Islet precursor cell (in vitro differentiated cells): ENCODE measurements at regions not wholly inside any gene's neighbourhood (a gene's known extent, or its start where the extent isn't known, plus 50 kb on each side); places are given as distances from the start of the nearest gene placed in this dataset.

Experiments
- DNase-seq: peaks from one replicate; pipeline ENCODE4 v3.0.0-alpha.2; 2018

GRCh38 chr2:196249860-196250259 is 78.5 kb upstream of the STK17B start:
- DNase-seq: no peak

- DNase-seq: no peak
Measured at GRCh38 chr2:196251132-196251531, 79.8 kb upstream of the STK17B start.

GRCh38 chr2:196252408-196253115 is 81.2 kb upstream of the STK17B start:
- DNase-seq: no peak

- DNase-seq: no peak
Measured at GRCh38 chr2:196253116-196253480, 81.7 kb upstream of the STK17B start.

- no peak for DNase-seq
Measured at GRCh38 chr2:196256585-196256984, 85.2 kb upstream of the STK17B start.

GRCh38 chr2:196257086-196257485 is 85.7 kb upstream of the STK17B start:
- no peak for DNase-seq

GRCh38 chr2:196258407-196258806 is 87.0 kb upstream of the STK17B start:
- DNase-seq: no peak

- peak; percentile 77 for DNase-seq
Measured at GRCh38 chr2:196259507-196260481, 88.4 kb upstream of the STK17B start.

GRCh38 chr2:196260546-196260945 is 89.2 kb upstream of the STK17B start:
- DNase-seq: no peak

- DNase-seq: no peak
Measured at GRCh38 chr2:196262606-196263005, 91.2 kb upstream of the STK17B start.

- peak; percentile 84 for DNase-seq
Measured at GRCh38 chr2:196263181-196263747, 91.9 kb upstream of the STK17B start.

- no peak for DNase-seq
Measured at GRCh38 chr2:196266351-196266750, 95.0 kb upstream of the STK17B start.

GRCh38 chr2:196266855-196267254 is 95.5 kb upstream of the STK17B start:
- DNase-seq: no peak

GRCh38 chr2:196268025-196268424 is 96.6 kb upstream of the STK17B start:
- DNase-seq: no peak

- DNase-seq: no peak
Measured at GRCh38 chr2:196268538-196269338, 97.4 kb upstream of the STK17B start.

GRCh38 chr2:196271795-196272194 is 100.4 kb upstream of the STK17B start:
- no peak for DNase-seq

GRCh38 chr2:196274387-196274809 is 103.0 kb upstream of the STK17B start:
- DNase-seq: no peak

GRCh38 chr2:196275646-196276352 is 104.4 kb upstream of the STK17B start:
- no peak for DNase-seq

- no peak for DNase-seq
Measured at GRCh38 chr2:196276421-196276820, 105.0 kb upstream of the STK17B start.

- no peak for DNase-seq
Measured at GRCh38 chr2:196277002-196277401, 105.6 kb upstream of the STK17B start.

GRCh38 chr2:196278491-196278911 is 107.1 kb upstream of the STK17B start:
- no peak for DNase-seq

GRCh38 chr2:196279541-196279940 is 108.2 kb upstream of the STK17B start:
- no peak for DNase-seq
